GM18861 (cell line): ENCODE measurements at regions not wholly inside any gene's neighbourhood (a gene's known extent, or its start where the extent isn't known, plus 50 kb on each side); places are given as distances from the start of the nearest gene placed in this dataset.
A peak's percentile ranks its signal among the peaks of the same experiment; 100 is the strongest.

ENCODE experiments used
- ATAC-seq: cut with Tn5 transposase; IDR thresholded peaks from one replicate; pipeline ENCODE4 v1.9.1; 2021; ENCODE audit not compliant: unreplicated experiment

- no peak for ATAC-seq
Observed at GRCh38 chr7:142379201-142379885, 121.5 kb upstream of the PRSS58 start.

- no peak for ATAC-seq
Observed at GRCh38 chr7:142377567-142377966, 119.7 kb upstream of the PRSS58 start.

- no peak for ATAC-seq
Observed at GRCh38 chr7:142376356-142376997, 118.6 kb upstream of the PRSS58 start.

GRCh38 chr7:142375710-142376313 lies 118.0 kb upstream of the PRSS58 start:
- no peak for ATAC-seq

GRCh38 chr7:142372727-142373126 lies 114.9 kb upstream of the PRSS58 start:
- no peak for ATAC-seq

- no peak for ATAC-seq
Observed at GRCh38 chr7:142371586-142372377, 113.9 kb upstream of the PRSS58 start.

GRCh38 chr7:142365410-142365842 lies 107.6 kb upstream of the PRSS58 start:
- no peak for ATAC-seq

- ATAC-seq, result no peak
Observed at GRCh38 chr7:142364551-142364950, 106.7 kb upstream of the PRSS58 start.

GRCh38 chr7:142362349-142362748 lies 104.5 kb upstream of the PRSS58 start:
- no peak for ATAC-seq

- no peak for ATAC-seq
Observed at GRCh38 chr7:142359694-142360279, 101.9 kb upstream of the PRSS58 start.

- ATAC-seq, result peak; percentile 89
Observed at GRCh38 chr7:142357953-142358520, 100.2 kb upstream of the PRSS58 start.

GRCh38 chr7:142356166-142356565 lies 98.3 kb upstream of the PRSS58 start:
- ATAC-seq, result no peak

GRCh38 chr7:142355328-142355727 lies 97.5 kb upstream of the PRSS58 start:
- ATAC-seq, result no peak

- no peak for ATAC-seq
Observed at GRCh38 chr7:142353147-142354060, 95.5 kb upstream of the PRSS58 start.

- ATAC-seq, result no peak
Observed at GRCh38 chr7:142352543-142352942, 94.7 kb upstream of the PRSS58 start.

- no peak for ATAC-seq
Observed at GRCh38 chr7:142351145-142351544, 93.3 kb upstream of the PRSS58 start.

- ATAC-seq, result no peak
Observed at GRCh38 chr7:142349670-142350405, 92.0 kb upstream of the PRSS58 start.

- no peak for ATAC-seq
Observed at GRCh38 chr7:142348921-142349405, 91.1 kb upstream of the PRSS58 start.

GRCh38 chr7:142348100-142348499 lies 90.2 kb upstream of the PRSS58 start:
- ATAC-seq, result no peak
